Aorta (tissue), 5 donors: ENCODE measurements at regions not wholly inside any gene's neighbourhood (a gene's known extent, or its start where the extent isn't known, plus 50 kb on each side); places are given as distances from the start of the nearest gene placed in this dataset.

Experiments
- ATAC-seq: fragments of 200-7000 bp; cut with Tn5 transposase; one replicate; pipeline ENCODE4 v1.9.1; 2022; ENCODE audit warnings: moderate library complexity; ENCODE audit not compliant: low FRiP score
- DNase-seq, 2 donors: peaks; one replicate each; pipeline ENCODE4 v3.0.0-alpha.2; 2020
- H3K27ac ChIP-seq, 2 donors: one replicate each; pipeline ENCODE4 v1.5.1; 2013; ENCODE audit warnings: low read length in 2 of 2, mild to moderate bottlenecking in 2 of 2, moderate library complexity in 2 of 2, control low read depth in 1 of 2, inconsistent platforms in 1 of 2, low read depth in 1 of 2
- H3K27me3 ChIP-seq, 2 donors: one replicate each; pipeline ENCODE4 v1.6.1; 2013; ENCODE audit warnings: control low read depth in 1 of 2, low read length in 1 of 2, mild to moderate bottlenecking in 1 of 2, moderate library complexity in 1 of 2; ENCODE audit not compliant: insufficient read depth in 2 of 2, control insufficient read depth in 1 of 2
- H3K36me3 ChIP-seq, 2 donors: one replicate each; pipeline ENCODE4 v1.6.1; 2013; ENCODE audit warnings: control low read depth in 1 of 2, low read length in 1 of 2, mild to moderate bottlenecking in 1 of 2; ENCODE audit not compliant: insufficient read depth in 2 of 2, control insufficient read depth in 1 of 2
- H3K4me1 ChIP-seq, 2 donors: one replicate each; pipeline ENCODE4 v1.6.1; 2013; ENCODE audit warnings: low read length in 2 of 2, control low read depth in 1 of 2, mild to moderate bottlenecking in 1 of 2, moderate library complexity in 1 of 2; ENCODE audit not compliant: insufficient read depth in 2 of 2, control insufficient read depth in 1 of 2
- H3K4me3 ChIP-seq, 2 donors: one replicate each; pipeline ENCODE4 v1.5.1; 2013; ENCODE audit warnings: low read length in 2 of 2, control low read depth in 1 of 2, mild to moderate bottlenecking in 1 of 2
- H3K9me3 ChIP-seq: one replicate; pipeline ENCODE4 v1.6.1; 2013; ENCODE audit warnings: mild to moderate bottlenecking, low read length; ENCODE audit not compliant: control insufficient read depth
- WGBS, 2 donors: extraction: QIAGEN DNeasy Blood & Tissue Kit; methylation state at CpG; one replicate each; pipeline ENCODE4 v1.1.7; 2013; 5-methylcytosine and 5-hydroxymethylcytosine counted together
- intact Hi-C, 2 donors: fragments of 100-400 bp; cut with DNase I; formaldehyde crosslinking; loops; one replicate each; pipeline versions ENCODE4 v1.14.2 to v1.15.0; 2022
- donor health status: healthy with polysubstance abuse.
- donor health status: Bipolar disorder and iron deficiency.
- donor health status: DM: no; HTN: no; CAD: no.
- donor health status: DM: no; HTN: no; CAD: no.
- donor health status: DM: yes; HTN: yes; CAD: no.

GRCh38 chr20:19161336-19161735, 51.1 kb upstream of the SLC24A3 start:
- WGBS, 2 donors, result 97 to 99% methylated on average over 1 of the region's 1 CpG
- H3K36me3 ChIP-seq, result no peaks in the 10 kb centered on the region
- H3K9me3 ChIP-seq, result no peaks in the 10 kb centered on the region
- intact Hi-C loops, result no loop called here
- H3K4me3 ChIP-seq, result no peak overlapping the region
- no peak for ATAC-seq
- H3K27ac ChIP-seq, result no peak overlapping the region
- DNase-seq, result no peak
- H3K27me3 ChIP-seq, result no peaks in the 10 kb centered on the region
- H3K4me1 ChIP-seq, result no peaks in the 10 kb centered on the region
